Progenitor cell of endocrine pancreas (in vitro differentiated cells): ENCODE measurements at regions not wholly inside any gene's neighbourhood (a gene's known extent, or its start where the extent isn't known, plus 50 kb on each side); places are given as distances from the start of the nearest gene placed in this dataset.

Experiments used
- DNase-seq: peaks from one replicate; pipeline ENCODE4 v3.0.0; 2021; ENCODE audit warnings: low spot score; ENCODE audit not compliant: unreplicated experiment
- H3K27ac Mint-ChIP-seq: 2 replicates; pipeline ENCODE4 v1.8.0; 2021; ENCODE audit warnings: mild to moderate bottlenecking, moderate library complexity, mixed read lengths
- H3K27me3 Mint-ChIP-seq: 2 replicates; pipeline ENCODE4 v1.8.0; 2021; ENCODE audit warnings: mixed read lengths
- H3K36me3 Mint-ChIP-seq: 2 replicates; pipeline ENCODE4 v1.8.0; 2022; ENCODE audit warnings: mixed read lengths; ENCODE audit not compliant: insufficient read depth
- H3K4me1 Mint-ChIP-seq: 2 replicates; pipeline ENCODE4 v1.8.0; 2021; ENCODE audit warnings: low read depth, mixed read lengths
- H3K4me3 Mint-ChIP-seq: 2 replicates; pipeline ENCODE4 v1.8.0; 2021; ENCODE audit warnings: low read depth, mild to moderate bottlenecking, moderate library complexity, mixed read lengths
- H3K9me3 Mint-ChIP-seq: 2 replicates; pipeline ENCODE4 v1.8.0; 2021; ENCODE audit warnings: low read depth, mixed read lengths
- CTCF ChIP-seq: fragments of 200-600 bp; sonication (generic); IDR thresholded peaks from one replicate; pipeline ENCODE4 v1.5.0; 2021; ENCODE audit warnings: antibody characterized with exemption, mild to moderate bottlenecking; ENCODE audit not compliant: unreplicated experiment

- Mint-ChIP-seq H3K9me3 (no peaks in the 10 kb centered on the region), H3K4me1 (peaks cover 4% of the 10 kb centered on the region), H3K27me3 (no peaks in the 10 kb centered on the region), H3K36me3 (no peaks in the 10 kb centered on the region), H3K27ac (no peak overlapping the region), H3K4me3 (no peak overlapping the region)
- TF ChIP-seq CTCF: no peak
- DNase-seq: no peak
Measured at GRCh38 chr4:28373601-28374000, 1513.0 kb downstream of the STIM2 start.

- no peaks in the 10 kb centered on the region for H3K9me3 Mint-ChIP-seq
- no peak for TF ChIP-seq CTCF
- DNase-seq: no peak
- peaks cover 4% of the 10 kb centered on the region for H3K4me1 Mint-ChIP-seq
- no peak overlapping the region for H3K27ac Mint-ChIP-seq
- no peaks in the 10 kb centered on the region for H3K27me3 Mint-ChIP-seq
- H3K36me3 Mint-ChIP-seq: no peaks in the 10 kb centered on the region
- no peak overlapping the region for H3K4me3 Mint-ChIP-seq
Measured at GRCh38 chr4:28378109-28378830, 1517.6 kb downstream of the STIM2 start.

GRCh38 chr4:28385801-28386200, 1525.2 kb downstream of the STIM2 start:
- no peak for DNase-seq
- Mint-ChIP-seq H3K4me3 (no peak overlapping the region), H3K27ac (no peak overlapping the region), H3K36me3 (no peaks in the 10 kb centered on the region), H3K4me1 (no peaks in the 10 kb centered on the region), H3K9me3 (no peaks in the 10 kb centered on the region), H3K27me3 (no peaks in the 10 kb centered on the region)
- no peak for TF ChIP-seq CTCF

GRCh38 chr4:28386776-28387175, 1526.1 kb downstream of the STIM2 start:
- no peak overlapping the region for H3K4me3 Mint-ChIP-seq
- no peak overlapping the region for H3K27ac Mint-ChIP-seq
- no peak for DNase-seq
- no peaks in the 10 kb centered on the region for H3K4me1 Mint-ChIP-seq
- H3K36me3 Mint-ChIP-seq: no peaks in the 10 kb centered on the region
- H3K27me3 Mint-ChIP-seq: no peaks in the 10 kb centered on the region
- H3K9me3 Mint-ChIP-seq: no peaks in the 10 kb centered on the region
- TF ChIP-seq CTCF: no peak

DNA sequence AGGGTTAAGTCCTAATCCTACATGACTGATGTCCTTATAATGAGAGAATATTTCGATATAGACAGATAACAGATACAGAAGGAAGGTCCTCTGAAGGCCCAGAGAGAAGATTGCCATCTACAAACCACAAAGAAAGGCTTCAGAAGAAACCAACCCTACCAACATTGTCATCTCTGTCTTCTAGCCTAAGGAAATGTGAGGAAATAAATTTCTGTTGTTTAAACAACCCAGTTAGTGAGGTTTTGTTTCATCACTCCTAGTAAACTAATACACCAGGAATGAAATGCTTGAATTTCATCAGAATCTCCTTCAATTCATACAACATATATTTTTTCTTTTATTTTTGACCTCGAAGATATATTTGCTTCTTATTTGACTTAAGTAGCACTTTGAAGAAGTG, 1527.8 kb downstream of the STIM2 start:
- no peak for DNase-seq
- Mint-ChIP-seq H3K4me3 (no peak overlapping the region), H3K4me1 (no peaks in the 10 kb centered on the region), H3K27me3 (no peaks in the 10 kb centered on the region), H3K27ac (no peak overlapping the region), H3K36me3 (no peaks in the 10 kb centered on the region), H3K9me3 (no peaks in the 10 kb centered on the region)
- no peak for TF ChIP-seq CTCF
